Right lobe of liver (tissue), 4 donors: ENCODE measurements at regions not wholly inside any gene's neighbourhood (a gene's known extent, or its start where the extent isn't known, plus 50 kb on each side); places are given as distances from the start of the nearest gene placed in this dataset.

Source experiments
- CTCF ChIP-seq, 4 donors: fragments of 200-600 bp in 3 of 4; fragments of 450-650 bp in 1 of 4; IDR thresholded peaks; one replicate each; pipeline versions ENCODE4 v1.5.1 to v1.8.0; 2016 to 2022; ENCODE audit warnings: antibody characterized with exemption in 4 of 4, mild to moderate bottlenecking in 2 of 4
- POLR2A ChIP-seq: fragments of 450-650 bp; IDR thresholded peaks from one replicate; pipeline ENCODE4 v1.6.1; 2017; ENCODE audit warnings: antibody characterized with exemption, mild to moderate bottlenecking
- donor health status: DM: no; HTN: no; CAD: no.
- donor health status: DM: no; HTN: no; CAD: no.
- donor health status: DM: no; HTN: yes; CAD: no.

- no peak for TF ChIP-seq CTCF (IDR thresholded peaks at IDR 0.05)
- TF ChIP-seq POLR2A, result no peak
Observed at GRCh38 chr3:95401693-95402092, 1338.8 kb downstream of the NSUN3 start.
